NCI-H2029 treated with DMSO at 0.1 percent for 48 hours (cell line): ENCODE measurements at regions not wholly inside any gene's neighbourhood (a gene's known extent, or its start where the extent isn't known, plus 50 kb on each side); places are given as distances from the start of the nearest gene placed in this dataset.
"Not testable (repeated sequence)": the region's sequence is repeated elsewhere in the genome, so short reads cannot be mapped to it uniquely, and the experiment has no call there.

Experiments
- DNase-seq: peaks from one replicate; lab custom pipeline; 2025; lab: John Stamatoyannopoulos, UW

DNA sequence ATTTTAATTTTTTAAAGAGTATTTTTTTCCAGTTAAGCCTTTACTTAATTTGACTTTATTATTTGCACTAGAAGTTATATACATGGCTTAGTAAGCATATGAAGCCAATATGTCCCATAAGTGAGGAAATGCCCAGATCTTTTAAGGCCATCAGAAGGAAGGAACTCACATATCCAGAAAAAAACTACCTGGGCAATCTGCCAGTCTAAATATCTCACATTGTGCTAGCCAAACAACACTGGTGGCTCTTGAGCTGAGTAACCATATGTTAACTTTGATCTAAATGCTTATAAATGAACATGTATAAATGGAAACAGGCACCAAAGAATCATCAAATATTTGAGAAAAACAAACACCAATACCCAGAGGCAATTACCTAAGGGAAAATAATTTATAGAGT is 138.6 kb upstream of the APOOL start:
- no peak for DNase-seq

GRCh38 chrX:84870281-84870680 is 133.4 kb upstream of the APOOL start:
- DNase-seq = not testable (repeated sequence)

- DNase-seq = not testable (repeated sequence)
Measured at GRCh38 chrX:84872160-84872771, 131.4 kb upstream of the APOOL start.

DNA sequence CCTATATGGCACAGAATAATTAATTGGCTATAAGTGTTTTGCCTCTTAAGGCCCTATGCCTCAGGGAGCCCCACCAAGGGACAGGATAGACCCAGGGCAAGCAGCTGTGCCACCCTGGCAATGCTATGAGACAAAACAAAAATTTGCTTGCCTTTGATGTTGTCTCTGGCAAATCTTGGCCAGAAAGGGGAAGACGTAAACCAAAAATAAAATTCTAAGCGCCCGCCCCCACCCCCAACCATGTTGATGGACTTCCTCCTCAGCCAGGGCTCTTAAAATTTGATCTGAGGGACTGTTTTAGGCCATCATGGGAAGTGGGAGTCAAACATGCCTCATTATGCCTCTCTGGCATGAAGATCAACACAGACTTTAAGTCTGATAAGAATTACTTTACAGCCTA is 130.5 kb upstream of the APOOL start:
- no peak for DNase-seq

- no peak for DNase-seq
Measured at GRCh38 chrX:84876876-84877275, 126.8 kb upstream of the APOOL start.

- DNase-seq = no peak
Measured at GRCh38 chrX:84893897-84894296, 109.8 kb upstream of the APOOL start.

DNA sequence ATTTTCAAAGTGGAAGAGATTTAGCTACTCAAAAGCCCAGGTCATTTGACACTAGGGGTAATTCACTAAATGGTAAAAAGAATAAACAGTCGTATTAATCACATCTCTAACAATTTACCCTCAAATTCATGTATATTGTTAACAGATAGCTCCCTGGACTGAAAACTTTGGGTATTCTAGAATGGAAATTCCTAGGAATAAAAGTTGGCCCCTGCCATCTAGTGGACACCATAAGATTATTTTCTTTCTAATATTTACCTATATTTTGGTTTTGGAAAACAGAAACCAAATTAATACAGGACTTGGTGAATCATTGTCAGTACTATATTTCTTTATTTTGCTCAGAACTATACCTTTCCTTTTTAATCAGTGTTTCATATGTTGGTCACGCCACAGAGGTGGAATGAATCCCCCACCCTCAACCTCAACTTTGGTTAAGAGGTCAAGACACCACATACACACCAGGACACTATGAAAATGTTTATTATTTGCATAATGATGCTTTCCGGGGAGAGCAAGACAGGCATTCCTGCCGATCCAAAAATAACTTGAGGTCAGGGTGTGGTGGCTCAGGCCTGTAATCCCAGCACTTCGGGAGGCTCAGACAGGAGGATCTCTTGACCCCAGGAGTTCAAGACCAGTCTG is 96.2 kb upstream of the APOOL start:
- no peak for DNase-seq

- DNase-seq = no peak
Measured at GRCh38 chrX:84909151-84909550, 94.5 kb upstream of the APOOL start.

- DNase-seq = no peak
Measured at GRCh38 chrX:84924624-84925023, 79.1 kb upstream of the APOOL start.

DNA sequence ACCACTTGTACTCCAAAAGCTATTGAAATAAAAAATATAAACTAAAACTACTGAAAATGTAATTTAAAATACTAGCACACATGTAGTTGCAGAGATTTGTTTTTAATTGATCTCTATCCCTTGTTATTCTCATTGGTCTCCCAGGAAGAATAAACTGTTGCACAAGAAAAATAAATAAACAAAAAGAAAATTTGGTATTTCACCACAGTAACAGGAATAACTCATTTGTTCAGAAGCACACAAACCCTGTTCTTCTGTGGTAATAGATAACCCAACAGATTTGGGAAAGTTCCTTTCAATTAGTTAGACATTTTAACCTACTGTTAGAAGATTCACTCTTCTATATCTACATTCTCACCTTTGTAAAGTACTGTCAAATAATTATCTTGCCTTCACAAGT is 70.9 kb upstream of the APOOL start:
- no peak for DNase-seq

- DNase-seq = no peak
Measured at GRCh38 chrX:84933956-84934556, 69.6 kb upstream of the APOOL start.
